ENCODE measurements at regions not wholly inside any gene's neighbourhood (a gene's known extent, or its start where the extent isn't known, plus 50 kb on each side); places are given as distances from the start of the nearest gene placed in this dataset.
"Not testable (repeated sequence)": the region's sequence is repeated elsewhere in the genome, so short reads cannot be mapped to it uniquely, and the experiment has no call there.

DNA sequence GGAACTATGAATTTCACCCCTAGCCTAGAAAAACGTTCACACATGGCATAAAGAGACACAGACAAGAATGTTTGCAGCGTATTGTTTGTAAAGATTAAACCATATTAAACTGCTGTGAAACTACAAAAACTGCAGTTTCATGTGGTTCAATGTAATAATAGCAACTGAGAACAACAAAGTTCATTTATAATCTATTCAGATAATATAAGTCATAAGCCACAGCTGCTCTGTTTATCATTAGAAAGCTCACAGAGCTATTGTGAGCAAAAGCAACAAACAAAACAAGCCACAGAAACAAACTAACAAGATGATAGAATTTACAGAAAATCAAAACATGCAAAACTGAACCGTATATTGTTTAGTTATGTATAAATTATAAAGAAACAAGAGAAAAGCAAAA is 113.5 kb downstream of the AHR start:
- no peaks in the 10 kb centered on the region for H3K9me3 ChIP-seq
- no peak overlapping the region for H3K4me3 ChIP-seq
- WGBS = 80% methylated on average over 3 of the region's 3 CpGs
- no peak overlapping the region for H3K27ac ChIP-seq (replicated peaks in 1 of 4)
- no peak for DNase-seq (ENCODE audit: extremely low spot score)
- intact Hi-C loops (cut with DNase I) = no loop called here
- no peaks in the 10 kb centered on the region for H3K27me3 ChIP-seq
- no peaks in the 10 kb centered on the region for H3K36me3 ChIP-seq
- peaks cover 0 to 9% (median 0%) of the 10 kb centered on the region in 4 donors for H3K4me1 ChIP-seq
- TF ChIP-seq POLR2A (IDR thresholded peaks at IDR 0.05; ENCODE audit: low read depth) (no peak), EP300 (IDR thresholded peaks at IDR 0.05) (no peak), POLR2AphosphoS5 (IDR thresholded peaks at IDR 0.05) (no peak)
- TF ChIP-seq, protein P1, sequence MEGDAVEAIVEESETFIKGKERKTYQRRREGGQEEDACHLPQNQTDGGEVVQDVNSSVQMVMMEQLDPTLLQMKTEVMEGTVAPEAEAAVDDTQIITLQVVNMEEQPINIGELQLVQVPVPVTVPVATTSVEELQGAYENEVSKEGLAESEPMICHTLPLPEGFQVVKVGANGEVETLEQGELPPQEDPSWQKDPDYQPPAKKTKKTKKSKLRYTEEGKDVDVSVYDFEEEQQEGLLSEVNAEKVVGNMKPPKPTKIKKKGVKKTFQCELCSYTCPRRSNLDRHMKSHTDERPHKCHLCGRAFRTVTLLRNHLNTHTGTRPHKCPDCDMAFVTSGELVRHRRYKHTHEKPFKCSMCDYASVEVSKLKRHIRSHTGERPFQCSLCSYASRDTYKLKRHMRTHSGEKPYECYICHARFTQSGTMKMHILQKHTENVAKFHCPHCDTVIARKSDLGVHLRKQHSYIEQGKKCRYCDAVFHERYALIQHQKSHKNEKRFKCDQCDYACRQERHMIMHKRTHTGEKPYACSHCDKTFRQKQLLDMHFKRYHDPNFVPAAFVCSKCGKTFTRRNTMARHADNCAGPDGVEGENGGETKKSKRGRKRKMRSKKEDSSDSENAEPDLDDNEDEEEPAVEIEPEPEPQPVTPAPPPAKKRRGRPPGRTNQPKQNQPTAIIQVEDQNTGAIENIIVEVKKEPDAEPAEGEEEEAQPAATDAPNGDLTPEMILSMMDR (IDR thresholded peaks at IDR 0.05) = no peak

DNA sequence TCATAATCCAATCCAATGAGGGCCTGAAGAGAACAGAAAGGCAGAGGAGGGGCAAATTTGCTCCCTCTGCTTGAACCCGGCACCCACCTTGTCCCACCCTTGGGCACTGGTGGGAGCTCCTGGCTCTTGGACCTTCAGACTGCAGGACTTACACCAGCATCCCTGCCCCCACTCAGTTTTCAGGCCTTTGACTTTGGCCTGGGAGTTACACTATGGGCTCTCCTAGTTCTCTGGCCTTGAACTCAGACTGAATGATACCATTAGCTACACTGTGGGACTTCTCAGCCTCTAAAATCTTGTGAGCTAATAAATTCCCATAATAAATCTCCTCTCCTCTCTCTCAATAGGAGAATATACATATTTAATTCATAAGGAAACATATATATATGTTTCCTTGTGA is 114.4 kb downstream of the AHR start:
- no peaks in the 10 kb centered on the region for H3K9me3 ChIP-seq
- DNase-seq (ENCODE audit: extremely low spot score) = no peak
- H3K27me3 ChIP-seq = no peaks in the 10 kb centered on the region
- no peaks in the 10 kb centered on the region for H3K36me3 ChIP-seq
- 92% methylated on average over 1 of the region's 1 CpG for WGBS
- TF ChIP-seq, protein P1 (IDR thresholded peaks at IDR 0.05) = no peak
- TF ChIP-seq POLR2AphosphoS5 (IDR thresholded peaks at IDR 0.05) = no peak
- TF ChIP-seq POLR2A (IDR thresholded peaks at IDR 0.05; ENCODE audit: low read depth) = no peak
- TF ChIP-seq EP300 (IDR thresholded peaks at IDR 0.05) = no peak
- intact Hi-C loops (cut with DNase I) = no loop called here
- H3K4me3 ChIP-seq = no peak overlapping the region
- no peak overlapping the region for H3K27ac ChIP-seq (replicated peaks in 1 of 4)
- H3K4me1 ChIP-seq = peaks cover 0 to 9% (median 0%) of the 10 kb centered on the region in 4 donors

DNA sequence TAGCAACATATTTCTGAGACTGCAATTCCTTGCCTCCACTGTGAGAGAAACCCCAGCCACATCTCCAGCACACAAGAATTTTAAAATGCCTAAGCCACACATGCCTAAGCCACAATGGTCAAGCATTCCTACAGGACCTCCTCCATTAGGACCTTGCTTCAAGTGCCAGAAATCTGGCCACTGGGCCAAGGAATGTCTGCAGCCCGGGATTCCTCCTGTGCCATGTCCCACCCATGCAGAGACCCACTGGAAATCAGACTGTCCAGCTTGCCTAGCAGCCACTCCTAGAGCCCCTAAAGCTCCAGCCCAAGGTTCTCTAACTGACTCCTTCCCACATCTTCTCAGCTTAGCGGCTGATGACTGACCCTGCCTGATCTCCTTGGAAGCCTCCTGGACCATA is 117.5 kb downstream of the AHR start:
- Histone ChIP-seq H3K9me3 (no peaks in the 10 kb centered on the region), H3K4me3 (no peak overlapping the region), H3K27ac (replicated peaks in 1 of 4) (no peak overlapping the region), H3K27me3 (no peaks in the 10 kb centered on the region), H3K36me3 (no peaks in the 10 kb centered on the region), H3K4me1 (no peaks in the 10 kb centered on the region)
- TF ChIP-seq POLR2AphosphoS5 (IDR thresholded peaks at IDR 0.05) = no peak
- TF ChIP-seq POLR2A (IDR thresholded peaks at IDR 0.05; ENCODE audit: low read depth) = no peak
- no peak for TF ChIP-seq EP300 (IDR thresholded peaks at IDR 0.05)
- TF ChIP-seq, protein P1 (IDR thresholded peaks at IDR 0.05) = no peak
- 95% methylated on average over 2 of the region's 2 CpGs for WGBS
- no peak for DNase-seq (ENCODE audit: extremely low spot score)
- intact Hi-C loops (cut with DNase I) = no loop called here

DNA sequence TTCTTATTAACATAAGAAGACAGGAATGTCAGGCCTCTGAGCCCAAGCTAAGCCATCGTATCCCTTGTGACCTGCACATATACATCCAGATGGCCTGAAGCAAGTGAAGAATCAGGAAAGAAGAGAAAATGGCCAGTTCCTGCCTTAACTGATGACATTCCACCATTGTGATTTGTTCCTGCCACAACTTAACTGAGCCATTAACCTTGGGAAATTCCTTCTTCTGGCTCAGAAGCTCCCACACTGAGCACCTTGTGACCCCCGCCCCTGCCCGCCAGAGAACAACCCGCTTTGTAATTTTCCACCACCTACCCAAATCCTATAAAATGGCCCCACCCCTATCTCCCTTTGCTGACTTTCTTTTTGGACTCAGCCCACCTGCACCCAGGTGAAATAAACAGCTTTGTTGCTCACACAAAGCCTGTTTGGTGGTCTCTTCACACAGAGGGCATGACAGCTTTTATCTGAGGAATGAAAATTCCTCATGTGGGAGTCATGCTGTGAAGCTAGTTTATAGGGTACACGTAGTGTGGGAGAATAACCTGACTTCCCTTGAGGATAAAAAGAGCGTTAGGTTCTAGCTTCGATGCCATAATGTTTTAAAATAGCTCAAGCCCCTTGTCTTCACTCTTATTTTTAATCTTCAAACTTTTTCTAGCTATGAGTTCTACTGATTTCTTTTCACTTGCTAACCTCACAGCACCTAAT is 122.0 kb downstream of the AHR start:
- DNase-seq (ENCODE audit: extremely low spot score); H3K36me3 ChIP-seq; intact Hi-C loops (cut with DNase I); H3K27me3 ChIP-seq; H3K4me1 ChIP-seq; H3K27ac ChIP-seq (replicated peaks in 1 of 4); H3K9me3 ChIP-seq; H3K4me3 ChIP-seq: not testable (repeated sequence)
- WGBS = 85% methylated on average over 7 of the region's 7 CpGs

DNA sequence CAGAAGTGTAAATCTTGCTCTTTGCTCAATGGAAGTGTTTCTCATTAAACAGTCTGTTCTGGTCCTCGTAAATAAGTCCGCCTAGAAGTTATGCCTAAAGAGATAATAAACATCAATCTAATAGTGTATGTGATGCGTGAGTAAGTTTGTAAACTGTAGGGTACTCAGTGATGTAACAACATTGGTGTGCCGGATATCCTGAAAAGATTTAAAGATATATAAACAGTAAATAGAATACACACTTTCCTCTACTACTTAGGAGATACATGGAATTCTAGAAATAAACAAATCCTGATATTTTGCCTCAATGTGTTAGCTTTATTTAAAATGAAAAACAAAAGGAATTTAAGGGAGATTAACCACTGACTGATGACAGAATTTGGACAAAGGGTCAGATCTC is 123.5 kb downstream of the AHR start:
- 72% methylated on average over 4 of the region's 4 CpGs for WGBS
- intact Hi-C loops (cut with DNase I) = no loop called here
- Histone ChIP-seq H3K36me3 (no peaks in the 10 kb centered on the region), H3K4me3 (no peak overlapping the region), H3K27me3 (no peaks in the 10 kb centered on the region), H3K9me3 (no peaks in the 10 kb centered on the region), H3K4me1 (no peaks in the 10 kb centered on the region), H3K27ac (replicated peaks in 1 of 4) (no peak overlapping the region)
- DNase-seq (ENCODE audit: extremely low spot score) = no peak
- TF ChIP-seq POLR2A (IDR thresholded peaks at IDR 0.05; ENCODE audit: low read depth) (no peak), POLR2AphosphoS5 (IDR thresholded peaks at IDR 0.05) (no peak), EP300 (IDR thresholded peaks at IDR 0.05) (no peak)
- TF ChIP-seq, protein P1 (IDR thresholded peaks at IDR 0.05) = no peak

Measured in esophagus muscularis mucosa (tissue), 4 donors.